Ovary (tissue), 7 donors: ENCODE measurements at regions not wholly inside any gene's neighbourhood (a gene's known extent, or its start where the extent isn't known, plus 50 kb on each side); places are given as distances from the start of the nearest gene placed in this dataset.

Experiments
- DNase-seq, 5 donors: peaks; one replicate each; pipeline ENCODE4 v3.0.0-alpha.2; 2019 to 2020
- H3K27ac ChIP-seq, 2 donors: fragments of 200-600 bp; one replicate each; pipeline versions ENCODE4 v1.5.1 to v1.8.0; 2019 to 2022
- H3K27me3 ChIP-seq: fragments of 200-600 bp; one replicate; pipeline ENCODE4 v1.8.0; 2022
- H3K36me3 ChIP-seq: fragments of 200-600 bp; sonication (generic); one replicate; pipeline ENCODE4 v1.5.1; 2019
- H3K4me1 ChIP-seq: one replicate; pipeline ENCODE4 v1.8.1; 2013; ENCODE audit warnings: mild to moderate bottlenecking, moderate library complexity; ENCODE audit not compliant: insufficient read depth
- H3K4me3 ChIP-seq: fragments of 200-600 bp; sonication (generic); one replicate; pipeline ENCODE4 v1.5.1; 2017
- H3K9me3 ChIP-seq, 2 donors: fragments of 200-600 bp in 1 of 2; sonication (generic) in 1 of 2; one replicate each; pipeline versions ENCODE4 v1.5.1 to v1.8.1; 2013 to 2019; ENCODE audit warnings: mild to moderate bottlenecking in 1 of 2, moderate library complexity in 1 of 2
- EP300 ChIP-seq: sonication (generic); formaldehyde crosslinking; IDR thresholded peaks from one replicate; pipeline ENCODE4 v1.6.1; 2017; ENCODE audit warnings: antibody characterized with exemption
- POLR2A ChIP-seq: fragments of 450-650 bp; IDR thresholded peaks from one replicate; pipeline ENCODE4 v1.6.1; 2017; ENCODE audit warnings: antibody characterized with exemption, mild to moderate bottlenecking, moderate library complexity
- WGBS, 3 donors: extraction: QIAGEN DNeasy Blood & Tissue Kit in 1 of 3; methylation state at CpG; one replicate each; pipeline versions ENCODE4 v1.1.5 to v1.1.7; 2013 to 2017; 5-methylcytosine and 5-hydroxymethylcytosine counted together
- intact Hi-C, 4 donors: fragments of 100-400 bp; cut with DNase I; formaldehyde crosslinking; loops; one replicate each; pipeline versions ENCODE4 v1.11.0 to v1.15.1; 2022 to 2023
- TF ChIP-seq, protein P1 (sequence below), 3 donors: fragments of 450-650 bp in 2 of 3; fragments of 200-600 bp in 1 of 3; IDR thresholded peaks; one replicate each; pipeline versions ENCODE4 v1.5.1 to v1.8.0; 2016 to 2022; ENCODE audit warnings: antibody characterized with exemption in 3 of 3, mild to moderate bottlenecking in 1 of 3
- donor health status: DM: no; HTN: no; CAD: no; lungs with moderate emphysema.
- donor health status: DM: no; HTN: no; CAD: no.
- donor health status: Bipolar disorder and iron deficiency.
- donor health status: DM: no; HTN: no; CAD: no.
- donor health status: DM: yes; HTN: yes; CAD: no.

DNA sequence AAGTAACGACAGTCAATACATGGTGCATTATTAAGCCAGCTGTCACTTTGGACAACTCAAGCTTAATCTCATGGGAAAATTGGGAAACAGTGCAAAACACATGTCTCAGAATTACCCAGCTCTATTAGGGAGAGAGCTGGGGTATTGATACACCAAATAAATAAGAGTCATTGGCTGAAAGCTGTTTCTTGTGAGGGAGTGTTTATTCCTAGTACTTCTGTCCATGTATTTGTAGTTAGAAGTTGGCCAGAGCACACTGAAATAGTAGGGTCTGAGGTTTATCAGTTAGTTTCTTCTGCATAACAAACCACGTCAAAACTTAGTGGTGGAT is 192.0 kb upstream of the RALGAPA2 start:
- no peak overlapping the region for H3K4me3 ChIP-seq
- H3K36me3 ChIP-seq: no peaks in the 10 kb centered on the region
- WGBS, 3 donors: 77 to 85% (median 78%) methylated on average over 2 of the region's 2 CpGs
- no peaks in the 10 kb centered on the region for H3K4me1 ChIP-seq
- TF ChIP-seq EP300 (no peak), POLR2A (no peak)
- TF ChIP-seq, protein P1, sequence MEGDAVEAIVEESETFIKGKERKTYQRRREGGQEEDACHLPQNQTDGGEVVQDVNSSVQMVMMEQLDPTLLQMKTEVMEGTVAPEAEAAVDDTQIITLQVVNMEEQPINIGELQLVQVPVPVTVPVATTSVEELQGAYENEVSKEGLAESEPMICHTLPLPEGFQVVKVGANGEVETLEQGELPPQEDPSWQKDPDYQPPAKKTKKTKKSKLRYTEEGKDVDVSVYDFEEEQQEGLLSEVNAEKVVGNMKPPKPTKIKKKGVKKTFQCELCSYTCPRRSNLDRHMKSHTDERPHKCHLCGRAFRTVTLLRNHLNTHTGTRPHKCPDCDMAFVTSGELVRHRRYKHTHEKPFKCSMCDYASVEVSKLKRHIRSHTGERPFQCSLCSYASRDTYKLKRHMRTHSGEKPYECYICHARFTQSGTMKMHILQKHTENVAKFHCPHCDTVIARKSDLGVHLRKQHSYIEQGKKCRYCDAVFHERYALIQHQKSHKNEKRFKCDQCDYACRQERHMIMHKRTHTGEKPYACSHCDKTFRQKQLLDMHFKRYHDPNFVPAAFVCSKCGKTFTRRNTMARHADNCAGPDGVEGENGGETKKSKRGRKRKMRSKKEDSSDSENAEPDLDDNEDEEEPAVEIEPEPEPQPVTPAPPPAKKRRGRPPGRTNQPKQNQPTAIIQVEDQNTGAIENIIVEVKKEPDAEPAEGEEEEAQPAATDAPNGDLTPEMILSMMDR (IDR thresholded peaks at IDR 0.05): no peak
- DNase-seq: no peak
- H3K9me3 ChIP-seq: no peaks in the 10 kb centered on the region
- H3K27me3 ChIP-seq: no peaks in the 10 kb centered on the region
- intact Hi-C loops: no loop called here
- H3K27ac ChIP-seq: no peak overlapping the region

GRCh38 chr20:20903773-20904500 is 191.5 kb upstream of the RALGAPA2 start:
- no peak overlapping the region for H3K27ac ChIP-seq
- TF ChIP-seq POLR2A: no peak
- TF ChIP-seq, protein P1 (IDR thresholded peaks at IDR 0.05): no peak
- TF ChIP-seq EP300: no peak
- H3K4me1 ChIP-seq: no peaks in the 10 kb centered on the region
- H3K36me3 ChIP-seq: no peaks in the 10 kb centered on the region
- 65 to 73% (median 71%) methylated on average over 2 of the region's 2 CpGs for WGBS, 3 donors
- no peaks in the 10 kb centered on the region for H3K9me3 ChIP-seq
- intact Hi-C loops: no loop called here
- no peaks in the 10 kb centered on the region for H3K27me3 ChIP-seq
- no peak for DNase-seq
- H3K4me3 ChIP-seq: no peak overlapping the region

DNA sequence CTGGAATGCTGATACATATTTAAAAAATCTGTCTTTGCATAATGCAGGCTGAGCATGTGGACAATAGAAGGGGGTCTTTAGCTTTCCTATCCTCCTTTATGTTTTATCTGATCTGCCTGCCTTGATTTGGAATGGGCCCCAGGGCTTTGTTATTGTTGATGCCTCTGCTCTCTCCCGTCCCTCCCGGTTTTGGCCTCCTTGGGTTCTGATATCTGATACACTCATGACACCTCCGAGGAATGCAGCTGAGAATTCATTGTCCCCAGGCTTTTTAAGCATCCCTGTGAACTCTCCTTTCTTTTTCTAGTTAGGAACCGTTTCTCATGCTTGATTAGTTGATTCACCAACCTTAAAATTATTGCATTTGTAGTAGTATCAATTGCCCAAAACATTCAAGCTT is 185.5 kb upstream of the RALGAPA2 start:
- 2 to 8% (median 5%) methylated on average over 4 of the region's 4 CpGs for WGBS, 3 donors
- TF ChIP-seq, protein P1 (IDR thresholded peaks at IDR 0.05): no peak
- TF ChIP-seq POLR2A (no peak), EP300 (no peak)

DNA sequence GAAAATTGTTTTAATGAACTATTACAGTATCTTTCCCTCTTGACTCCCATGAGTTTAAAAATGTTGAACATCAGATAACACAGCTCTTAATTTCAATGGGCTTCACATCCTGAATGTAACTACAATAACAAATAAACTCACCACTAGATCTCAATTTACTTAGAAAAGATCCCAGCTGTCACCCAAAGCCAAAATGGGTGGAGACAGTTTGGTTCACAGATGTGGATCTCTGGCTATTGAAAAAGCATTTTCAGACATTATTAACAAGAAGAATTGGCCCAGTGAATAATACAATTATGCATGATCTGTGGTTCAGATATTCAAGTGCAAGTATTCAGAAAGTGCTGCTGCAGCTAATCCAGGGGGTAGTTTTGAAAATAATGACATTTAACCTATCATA is 184.7 kb upstream of the RALGAPA2 start:
- Histone ChIP-seq H3K36me3 (no peaks in the 10 kb centered on the region), H3K9me3 (no peaks in the 10 kb centered on the region), H3K27me3 (no peaks in the 10 kb centered on the region), H3K4me1 (no peaks in the 10 kb centered on the region), H3K4me3 (no peak overlapping the region), H3K27ac (no peak overlapping the region)
- intact Hi-C loops: no loop called here
- no peak for DNase-seq
- TF ChIP-seq POLR2A (no peak), EP300 (no peak)
- TF ChIP-seq, protein P1 (IDR thresholded peaks at IDR 0.05): no peak

More for the DNA sequence above, 185.5 kb upstream of the RALGAPA2 start:
- H3K36me3 ChIP-seq: no peaks in the 10 kb centered on the region
- intact Hi-C loops: no loop called here
- no peaks in the 10 kb centered on the region for H3K9me3 ChIP-seq
- no peak for DNase-seq
- no peak overlapping the region for H3K4me3 ChIP-seq
- no peaks in the 10 kb centered on the region for H3K4me1 ChIP-seq
- H3K27me3 ChIP-seq: no peaks in the 10 kb centered on the region
- H3K27ac ChIP-seq: no peak overlapping the region
